Activated T-helper 1 cell treated with anti-CD3 and anti-CD28 coated beads, Interleukin-2, amount 50 U/mL, for 16 hours (primary cell): ENCODE measurements at regions not wholly inside any gene's neighbourhood (a gene's known extent, or its start where the extent isn't known, plus 50 kb on each side); places are given as distances from the start of the nearest gene placed in this dataset.
"Not testable (repeated sequence)": the region's sequence is repeated elsewhere in the genome, so short reads cannot be mapped to it uniquely, and the experiment has no call there.

Experiments
- DNase-seq, 2 donors: peaks; one replicate each; pipeline ENCODE4 v3.0.0-alpha.2; 2020; ENCODE audit warnings: low read depth in 1 of 2, low spot score in 1 of 2

- DNase-seq: no peak
These were observed 615.2 kb downstream of the MATN1 start for GRCh38 chr1:30108186-30108585.

- no peak for DNase-seq
These were observed 617.3 kb downstream of the MATN1 start for GRCh38 chr1:30106125-30106524.

GRCh38 chr1:30104551-30104950, 618.8 kb downstream of the MATN1 start:
- no peak for DNase-seq

GRCh38 chr1:30103708-30104411, 619.5 kb downstream of the MATN1 start:
- no peak for DNase-seq

- no peak for DNase-seq
These were observed 620.8 kb downstream of the MATN1 start for GRCh38 chr1:30102605-30103004.

- no peak for DNase-seq
These were observed 621.7 kb downstream of the MATN1 start for GRCh38 chr1:30101487-30102227.

- DNase-seq: no peak
These were observed 622.4 kb downstream of the MATN1 start for GRCh38 chr1:30101016-30101415.

- DNase-seq: no peak
These were observed 622.9 kb downstream of the MATN1 start for GRCh38 chr1:30100524-30100862.

- DNase-seq: no peak
These were observed 623.5 kb downstream of the MATN1 start for GRCh38 chr1:30099587-30100523.

GRCh38 chr1:30097851-30098250, 625.5 kb downstream of the MATN1 start:
- DNase-seq: not testable (repeated sequence)

- no peak for DNase-seq
These were observed 627.8 kb downstream of the MATN1 start for GRCh38 chr1:30095451-30096025.

GRCh38 chr1:30095051-30095450, 628.3 kb downstream of the MATN1 start:
- DNase-seq: no peak

- no peak for DNase-seq
These were observed 631.1 kb downstream of the MATN1 start for GRCh38 chr1:30092051-30092858.

- no peak for DNase-seq
These were observed 633.1 kb downstream of the MATN1 start for GRCh38 chr1:30090162-30090820.

- DNase-seq: no peak
These were observed 634.4 kb downstream of the MATN1 start for GRCh38 chr1:30089024-30089430.

GRCh38 chr1:30088594-30088993, 634.8 kb downstream of the MATN1 start:
- DNase-seq: no peak

- DNase-seq: no peak
These were observed 635.9 kb downstream of the MATN1 start for GRCh38 chr1:30087465-30087864.

- DNase-seq: no peak
These were observed 637.3 kb downstream of the MATN1 start for GRCh38 chr1:30085811-30086770.
